Stimulated activated CD4-positive, alpha-beta T cell treated with anti-CD3 and anti-CD28 coated beads, Interleukin-12 subunit alpha, Interleukin-12 subunit beta, amount 100 ng/mL, for 24 hours (primary cell): ENCODE measurements at regions not wholly inside any gene's neighbourhood (a gene's known extent, or its start where the extent isn't known, plus 50 kb on each side); places are given as distances from the start of the nearest gene placed in this dataset.

Experiments used
- DNase-seq, 2 experiments: peaks; one replicate each; pipeline ENCODE4 v3.0.0-alpha.2; 2020; ENCODE audit warnings: low read depth in 2 of 2

DNA sequence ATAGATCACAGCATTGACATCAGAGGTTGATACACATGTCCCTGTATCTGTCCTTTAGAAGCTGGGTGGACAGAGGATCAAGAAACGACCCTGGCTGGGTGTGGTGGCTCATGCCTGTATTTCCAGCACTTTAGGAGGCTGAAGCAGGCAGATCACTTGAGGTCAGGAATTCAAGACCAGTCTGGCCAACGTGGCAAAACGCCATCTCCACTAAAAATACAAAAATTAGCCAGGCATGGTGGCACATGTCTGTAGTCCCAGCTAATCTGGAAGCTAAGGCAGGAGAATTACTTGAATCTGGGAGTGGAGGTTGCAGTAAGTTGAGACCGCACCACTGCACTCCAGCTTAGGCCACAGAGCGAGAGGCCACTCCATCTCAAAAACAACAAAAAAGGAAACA lies 300.4 kb upstream of the AMELY start:
- no peak for DNase-seq

GRCh38 chrY:7204456-7204855 lies 292.9 kb upstream of the AMELY start:
- DNase-seq, result no peak

DNA sequence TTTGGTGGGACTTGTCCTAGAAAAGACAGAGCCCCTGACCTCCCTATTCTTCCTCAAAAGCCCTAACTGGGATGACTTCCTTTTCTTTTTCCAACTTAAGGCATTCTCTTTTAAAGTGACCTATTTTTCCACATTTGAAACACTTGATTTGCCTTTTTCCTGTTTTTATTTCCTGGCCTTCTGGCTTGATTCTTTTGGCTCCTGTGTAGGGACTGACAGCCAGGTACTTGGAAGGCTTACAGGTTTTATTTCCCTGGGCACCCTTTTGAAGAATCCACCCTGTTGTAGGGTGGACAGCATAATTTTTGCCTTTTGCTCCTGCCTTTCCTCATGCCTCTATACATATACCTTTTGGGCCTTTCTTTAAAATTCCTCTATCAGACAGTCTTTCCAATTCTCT lies 271.0 kb upstream of the AMELY start:
- no peak for DNase-seq

DNA sequence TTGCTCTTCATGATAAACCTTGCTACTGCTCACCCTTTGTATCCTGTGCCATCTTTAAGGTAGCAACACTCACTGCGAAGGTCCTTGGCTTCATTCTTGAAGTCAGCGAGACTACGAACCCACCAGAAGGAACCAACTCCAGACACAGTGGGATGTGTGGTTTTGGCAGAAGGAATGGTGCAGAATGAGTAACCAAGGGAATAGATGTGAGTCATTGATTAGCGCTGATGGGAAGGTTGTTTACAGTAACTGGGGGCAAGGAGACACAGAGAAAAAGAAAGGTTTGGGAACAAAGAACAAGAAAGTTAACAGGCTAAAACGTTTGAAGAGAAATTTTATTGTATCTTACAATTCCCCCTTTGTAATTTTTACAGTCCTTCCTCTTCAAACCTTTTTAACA lies 266.1 kb upstream of the AMELY start:
- DNase-seq, result no peak

GRCh38 chrY:7169475-7169874 lies 257.9 kb upstream of the AMELY start:
- no peak for DNase-seq

DNA sequence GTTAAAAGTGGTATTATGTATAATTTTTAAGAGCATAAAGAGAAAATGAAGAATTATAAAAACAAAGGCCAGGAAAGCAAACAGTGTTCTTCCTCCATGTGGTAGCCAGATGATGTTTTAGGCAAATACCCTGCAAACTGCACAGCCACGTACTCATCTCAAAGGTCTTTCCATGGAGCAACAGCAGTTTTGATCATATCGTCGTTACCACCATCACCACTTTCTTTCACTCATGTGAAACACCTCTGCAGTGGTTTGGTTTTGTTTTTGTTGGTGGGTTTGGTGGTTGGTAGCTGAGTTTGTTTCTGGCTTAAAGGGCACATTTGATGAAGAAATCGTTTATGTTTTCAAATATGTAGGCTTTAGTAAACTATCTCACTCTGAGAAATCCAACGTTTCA lies 229.9 kb upstream of the AMELY start:
- DNase-seq, result no peak
